A673 (cell line): ENCODE measurements at regions not wholly inside any gene's neighbourhood (a gene's known extent, or its start where the extent isn't known, plus 50 kb on each side); places are given as distances from the start of the nearest gene placed in this dataset.

ENCODE experiments used
- BruUV-seq: library from RNA; stranded (reverse); fragments of 400-500 nt; replicated peaks from 2 replicates; lab custom pipeline; 2021; lab: Mats Ljungman, UMichigan
- CTCF ChIA-PET: fragments of 300-600 bp; sonication (Branson Sonifier 250); formaldehyde crosslinking; loops from one replicate; lab custom pipeline; 2022; ENCODE audit warnings: antibody characterized with exemption; lab: Charles Lee
- POLR2A ChIA-PET: fragments of 300-600 bp; sonication (Branson Sonifier 250); formaldehyde crosslinking; loops from one replicate; lab custom pipeline; 2022; ENCODE audit warnings: antibody characterized with exemption; ENCODE audit not compliant: low non-redundant PET; lab: Charles Lee
- DNase-seq: peaks from one replicate; pipeline ENCODE4 v3.0.0-alpha.2; 2015; ENCODE audit warnings: low spot score
- H3K27ac ChIP-seq: fragments of 200-600 bp; sonication (generic); 2 replicates; pipeline ENCODE4 v1.5.1; 2016; ENCODE audit warnings: mixed run types, low read depth, mild to moderate bottlenecking, mixed read lengths, antibody characterized with exemption, low read length; ENCODE audit not compliant: poor library complexity, severe bottlenecking
- H3K27me3 ChIP-seq: fragments of 200-600 bp; sonication (generic); replicated peaks from 2 replicates; pipeline ENCODE4 v1.6.1; 2017; ENCODE audit warnings: mixed run types, low read depth, mild to moderate bottlenecking, mixed read lengths, antibody characterized with exemption, low read length; ENCODE audit not compliant: insufficient read depth, poor library complexity
- H3K36me3 ChIP-seq: fragments of 200-600 bp; sonication (generic); 2 replicates; pipeline ENCODE4 v1.6.1; 2016; ENCODE audit warnings: mixed run types, mild to moderate bottlenecking, mixed read lengths, antibody characterized with exemption, low read length; ENCODE audit not compliant: insufficient read depth, poor library complexity, severe bottlenecking
- H3K4me1 ChIP-seq: fragments of 200-600 bp; sonication (generic); 2 replicates; pipeline ENCODE4 v1.6.1; 2017; ENCODE audit warnings: mixed run types, mild to moderate bottlenecking, mixed read lengths, antibody characterized with exemption, low read length; ENCODE audit not compliant: insufficient read depth, poor library complexity, severe bottlenecking
- H3K4me3 ChIP-seq: fragments of 200-600 bp; sonication (generic); 2 replicates; pipeline ENCODE4 v1.5.1; 2016; ENCODE audit warnings: low read depth, mixed run types, mild to moderate bottlenecking, mixed read lengths, low read length; ENCODE audit not compliant: poor library complexity, severe bottlenecking
- H3K9me3 ChIP-seq: fragments of 200-600 bp; sonication (generic); 2 replicates; pipeline ENCODE4 v1.6.1; 2016; ENCODE audit warnings: mixed run types, low read depth, mild to moderate bottlenecking, mixed read lengths, antibody characterized with exemption, low read length; ENCODE audit not compliant: poor library complexity, severe bottlenecking
- EZH2 ChIP-seq: fragments of 200-600 bp; sonication (generic); IDR thresholded peaks from 2 replicates; pipeline ENCODE4 v1.6.1; 2017; ENCODE audit warnings: borderline replicate concordance, low read depth, mild to moderate bottlenecking, mixed read lengths, antibody characterized with exemption, low read length; ENCODE audit not compliant: poor library complexity, severe bottlenecking
- intact Hi-C: fragments of 100-400 bp; cut with micrococcal nuclease; formaldehyde crosslinking; loops from one replicate; pipeline ENCODE4 v1.10.0; 2022; ENCODE audit not compliant: unreplicated experiment
- TF ChIP-seq, protein P1 (sequence below): fragments of 300-800, 200-600 bp; sonication (generic); conservative IDR thresholded peaks from 2 replicates; pipeline ENCODE4 v1.5.1; 2017; ENCODE audit warnings: low read depth, mild to moderate bottlenecking, antibody characterized with exemption, low read length, moderate library complexity, mixed read lengths

DNA sequence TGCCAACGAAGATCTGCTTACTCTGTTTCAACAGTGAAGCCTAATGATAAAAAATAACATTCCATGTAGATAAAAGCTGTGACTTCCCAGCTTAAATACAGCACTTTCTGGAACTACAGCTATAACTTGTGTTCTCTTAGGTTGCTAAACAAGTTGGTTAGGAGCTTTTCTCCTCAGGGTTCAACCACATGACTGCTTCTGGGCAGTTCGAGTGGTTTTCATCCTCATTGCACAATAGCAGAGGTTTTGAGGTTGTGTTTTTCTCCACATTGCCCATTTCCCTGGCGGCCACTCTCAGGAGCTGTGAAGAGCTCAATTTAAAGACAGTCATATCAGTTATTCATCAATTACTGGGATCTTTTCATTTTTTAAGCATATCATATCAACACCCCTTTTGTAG, 102.2 kb upstream of the CYP1B1 start:
- ChIA-PET POLR2A (no interaction called here), CTCF (no interaction called here)
- Histone ChIP-seq H3K27ac (no peak overlapping the region), H3K9me3 (no peaks in the 10 kb centered on the region), H3K4me1 (peaks cover 15% of the 10 kb centered on the region), H3K36me3 (no peaks in the 10 kb centered on the region), H3K4me3 (no peak overlapping the region), H3K27me3 (peaks cover 4% of the 10 kb centered on the region)
- no TSS peak for BruUV-seq
- intact Hi-C loops: no loop called here
- TF ChIP-seq, protein P1, sequence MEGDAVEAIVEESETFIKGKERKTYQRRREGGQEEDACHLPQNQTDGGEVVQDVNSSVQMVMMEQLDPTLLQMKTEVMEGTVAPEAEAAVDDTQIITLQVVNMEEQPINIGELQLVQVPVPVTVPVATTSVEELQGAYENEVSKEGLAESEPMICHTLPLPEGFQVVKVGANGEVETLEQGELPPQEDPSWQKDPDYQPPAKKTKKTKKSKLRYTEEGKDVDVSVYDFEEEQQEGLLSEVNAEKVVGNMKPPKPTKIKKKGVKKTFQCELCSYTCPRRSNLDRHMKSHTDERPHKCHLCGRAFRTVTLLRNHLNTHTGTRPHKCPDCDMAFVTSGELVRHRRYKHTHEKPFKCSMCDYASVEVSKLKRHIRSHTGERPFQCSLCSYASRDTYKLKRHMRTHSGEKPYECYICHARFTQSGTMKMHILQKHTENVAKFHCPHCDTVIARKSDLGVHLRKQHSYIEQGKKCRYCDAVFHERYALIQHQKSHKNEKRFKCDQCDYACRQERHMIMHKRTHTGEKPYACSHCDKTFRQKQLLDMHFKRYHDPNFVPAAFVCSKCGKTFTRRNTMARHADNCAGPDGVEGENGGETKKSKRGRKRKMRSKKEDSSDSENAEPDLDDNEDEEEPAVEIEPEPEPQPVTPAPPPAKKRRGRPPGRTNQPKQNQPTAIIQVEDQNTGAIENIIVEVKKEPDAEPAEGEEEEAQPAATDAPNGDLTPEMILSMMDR: no peak
- no peak for TF ChIP-seq EZH2
- DNase-seq: no peak

DNA sequence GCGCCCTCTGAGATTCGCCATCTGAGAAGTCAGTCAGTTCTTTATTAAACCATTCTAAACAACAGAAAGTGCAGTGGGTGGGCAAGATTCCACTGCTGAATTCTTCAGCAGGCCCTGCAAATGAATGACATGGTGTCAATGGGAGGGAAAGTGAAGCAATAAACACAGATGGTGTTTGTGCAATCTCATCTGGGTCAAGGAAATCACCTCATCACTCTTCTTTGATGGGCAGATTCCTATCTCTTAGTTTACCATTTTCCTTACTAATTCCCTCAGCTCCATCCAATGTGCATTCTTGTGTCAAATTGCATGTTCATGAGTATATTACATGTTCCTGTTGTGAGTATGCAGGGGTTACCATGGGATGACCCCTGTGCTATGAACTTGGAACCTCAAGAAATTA, 100.7 kb upstream of the CYP1B1 start:
- H3K27me3 ChIP-seq: peaks cover 4% of the 10 kb centered on the region
- intact Hi-C loops: no loop called here
- CTCF ChIA-PET: no interaction called here
- H3K36me3 ChIP-seq: no peaks in the 10 kb centered on the region
- H3K9me3 ChIP-seq: no peaks in the 10 kb centered on the region
- TF ChIP-seq EZH2: no peak
- TF ChIP-seq, protein P1: no peak
- no peak overlapping the region for H3K4me3 ChIP-seq
- DNase-seq: no peak
- peaks cover 3% of the 10 kb centered on the region for H3K4me1 ChIP-seq
- H3K27ac ChIP-seq: no peak overlapping the region
- BruUV-seq: no TSS peak
- POLR2A ChIA-PET: no interaction called here

DNA sequence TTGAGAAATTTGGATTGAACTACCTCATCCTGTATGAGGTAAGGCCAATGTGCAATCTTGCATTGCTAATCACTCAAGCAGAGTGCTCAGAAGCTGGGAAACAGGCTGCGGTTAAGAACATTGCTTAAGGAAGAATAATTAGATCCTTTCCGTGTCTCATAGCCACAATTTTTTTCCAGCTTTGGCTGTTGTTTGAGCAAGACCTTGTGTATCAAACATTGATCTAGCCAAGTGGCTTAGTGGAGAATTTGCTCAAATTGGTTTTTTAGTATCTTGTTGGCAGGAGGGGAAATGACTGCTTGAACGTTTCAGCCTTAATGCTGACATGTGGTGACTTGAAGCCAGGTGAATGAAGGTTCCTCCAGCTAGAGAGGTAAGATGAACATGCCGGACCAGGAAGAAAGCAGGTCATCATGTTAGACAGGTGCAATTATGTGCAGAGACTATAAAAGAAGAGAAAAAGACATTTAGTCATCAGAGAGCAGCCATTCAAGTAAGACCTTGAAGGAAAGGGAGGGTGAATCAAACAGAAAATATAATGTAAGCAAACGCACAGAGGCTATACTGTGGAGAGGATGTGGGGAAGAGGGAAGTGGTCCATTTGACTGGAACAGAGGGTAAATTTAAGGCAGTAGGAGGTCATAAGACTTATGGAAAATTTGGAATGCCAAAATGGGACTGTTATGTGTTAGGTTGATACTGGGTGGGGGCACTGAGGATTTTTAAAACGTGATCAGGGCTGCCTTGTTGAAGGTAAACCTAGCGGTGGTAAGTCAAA, 98.9 kb upstream of the CYP1B1 start:
- Histone ChIP-seq H3K27me3 (peaks cover 4% of the 10 kb centered on the region), H3K4me1 (no peaks in the 10 kb centered on the region), H3K36me3 (no peaks in the 10 kb centered on the region), H3K4me3 (no peak overlapping the region), H3K27ac (no peak overlapping the region), H3K9me3 (no peaks in the 10 kb centered on the region)
- ChIA-PET CTCF (no interaction called here), POLR2A (no interaction called here)
- TF ChIP-seq EZH2: no peak
- TF ChIP-seq, protein P1: no peak
- no peak for DNase-seq
- intact Hi-C loops: no loop called here
- BruUV-seq: no TSS peak
